IPS-18a (cell line): ENCODE measurements at regions not wholly inside any gene's neighbourhood (a gene's known extent, or its start where the extent isn't known, plus 50 kb on each side); places are given as distances from the start of the nearest gene placed in this dataset.

Source experiments
- H3K27ac ChIP-seq: one replicate; pipeline ENCODE4 v1.5.1; 2013; ENCODE audit warnings: low read length
- H3K27me3 ChIP-seq: one replicate; pipeline ENCODE4 v1.6.1; 2013; ENCODE audit warnings: mild to moderate bottlenecking, low read length; ENCODE audit not compliant: control insufficient read depth, insufficient read depth
- H3K36me3 ChIP-seq: one replicate; pipeline ENCODE4 v1.6.1; 2013; ENCODE audit warnings: low read depth, low read length; ENCODE audit not compliant: control insufficient read depth
- H3K4me1 ChIP-seq: one replicate; pipeline ENCODE4 v1.6.1; 2013; ENCODE audit warnings: low read depth, low read length; ENCODE audit not compliant: control insufficient read depth
- H3K4me3 ChIP-seq: one replicate; pipeline ENCODE4 v1.5.1; 2013; ENCODE audit warnings: low read length
- H3K9ac ChIP-seq: one replicate; pipeline ENCODE4 v1.6.1; 2013; ENCODE audit warnings: mild to moderate bottlenecking, low read length, moderate library complexity
- H3K9me3 ChIP-seq: one replicate; pipeline ENCODE4 v1.6.1; 2013; ENCODE audit warnings: low read depth, low read length; ENCODE audit not compliant: control insufficient read depth

GRCh38 chr14:98959958-98960616, 311.9 kb downstream of the BCL11B start:
- H3K9ac ChIP-seq = no peak overlapping the region
- no peaks in the 10 kb centered on the region for H3K27me3 ChIP-seq
- no peaks in the 10 kb centered on the region for H3K4me1 ChIP-seq
- no peaks in the 10 kb centered on the region for H3K36me3 ChIP-seq
- H3K4me3 ChIP-seq = no peak overlapping the region
- no peak overlapping the region for H3K27ac ChIP-seq
- H3K9me3 ChIP-seq = no peaks in the 10 kb centered on the region

GRCh38 chr14:98960617-98961013, 311.4 kb downstream of the BCL11B start:
- no peaks in the 10 kb centered on the region for H3K27me3 ChIP-seq
- no peaks in the 10 kb centered on the region for H3K9me3 ChIP-seq
- no peak overlapping the region for H3K27ac ChIP-seq
- no peak overlapping the region for H3K9ac ChIP-seq
- no peak overlapping the region for H3K4me3 ChIP-seq
- H3K36me3 ChIP-seq = no peaks in the 10 kb centered on the region
- H3K4me1 ChIP-seq = no peaks in the 10 kb centered on the region

- Histone ChIP-seq H3K27ac (no peak overlapping the region), H3K9me3 (no peaks in the 10 kb centered on the region), H3K9ac (no peak overlapping the region), H3K36me3 (no peaks in the 10 kb centered on the region), H3K27me3 (no peaks in the 10 kb centered on the region), H3K4me3 (no peak overlapping the region), H3K4me1 (no peaks in the 10 kb centered on the region)
These were observed 310.8 kb downstream of the BCL11B start for GRCh38 chr14:98961191-98961590.

- H3K4me1 ChIP-seq = no peaks in the 10 kb centered on the region
- no peaks in the 10 kb centered on the region for H3K9me3 ChIP-seq
- H3K4me3 ChIP-seq = no peak overlapping the region
- no peaks in the 10 kb centered on the region for H3K36me3 ChIP-seq
- no peaks in the 10 kb centered on the region for H3K27me3 ChIP-seq
- H3K9ac ChIP-seq = no peak overlapping the region
- H3K27ac ChIP-seq = no peak overlapping the region
These were observed 309.9 kb downstream of the BCL11B start for GRCh38 chr14:98962118-98962517.

DNA sequence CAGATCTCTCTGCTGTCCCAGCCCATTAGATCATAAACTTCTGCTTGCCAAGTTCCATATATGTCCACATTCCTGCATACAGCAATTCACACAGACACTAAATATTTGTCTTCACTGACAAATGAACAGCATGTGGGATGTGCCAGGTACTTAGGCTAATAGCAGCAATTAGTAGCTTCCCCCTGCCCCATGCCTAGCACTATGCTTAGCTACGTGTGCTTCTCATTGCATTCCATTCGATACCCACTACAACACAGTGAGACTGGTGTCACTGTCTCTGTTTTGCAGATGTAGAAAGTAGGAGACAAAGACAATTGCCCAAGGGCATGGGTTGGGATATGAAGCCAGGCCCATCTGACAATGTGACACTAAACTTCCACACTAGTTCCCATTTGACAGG, 308.4 kb downstream of the BCL11B start:
- Histone ChIP-seq H3K27me3 (no peaks in the 10 kb centered on the region), H3K4me1 (no peaks in the 10 kb centered on the region), H3K36me3 (no peaks in the 10 kb centered on the region), H3K9me3 (no peaks in the 10 kb centered on the region), H3K9ac (no peak overlapping the region), H3K4me3 (no peak overlapping the region), H3K27ac (no peak overlapping the region)

DNA sequence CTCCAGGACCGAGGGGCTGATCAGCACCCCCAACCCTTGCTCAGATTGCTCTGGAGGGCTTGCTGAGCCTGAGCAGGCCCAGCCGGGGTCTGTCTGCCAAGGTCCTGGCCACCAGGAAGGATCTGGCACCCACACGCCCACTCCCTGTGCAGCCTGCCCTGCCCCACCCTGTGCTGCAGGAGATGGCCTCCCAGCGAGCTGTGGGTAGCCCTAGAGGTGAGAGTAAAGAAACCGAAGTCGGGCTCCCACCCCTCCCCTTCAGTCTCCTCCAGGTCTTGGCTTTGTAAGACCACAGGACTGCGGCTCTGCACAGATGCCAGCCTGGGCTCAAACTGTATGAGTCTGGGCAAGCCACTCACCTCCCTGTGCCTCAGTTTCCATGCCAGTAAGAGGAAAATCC, 307.8 kb downstream of the BCL11B start:
- no peak overlapping the region for H3K4me3 ChIP-seq
- no peaks in the 10 kb centered on the region for H3K27me3 ChIP-seq
- H3K36me3 ChIP-seq = no peaks in the 10 kb centered on the region
- no peak overlapping the region for H3K27ac ChIP-seq
- no peak overlapping the region for H3K9ac ChIP-seq
- H3K9me3 ChIP-seq = no peaks in the 10 kb centered on the region
- H3K4me1 ChIP-seq = no peaks in the 10 kb centered on the region

DNA sequence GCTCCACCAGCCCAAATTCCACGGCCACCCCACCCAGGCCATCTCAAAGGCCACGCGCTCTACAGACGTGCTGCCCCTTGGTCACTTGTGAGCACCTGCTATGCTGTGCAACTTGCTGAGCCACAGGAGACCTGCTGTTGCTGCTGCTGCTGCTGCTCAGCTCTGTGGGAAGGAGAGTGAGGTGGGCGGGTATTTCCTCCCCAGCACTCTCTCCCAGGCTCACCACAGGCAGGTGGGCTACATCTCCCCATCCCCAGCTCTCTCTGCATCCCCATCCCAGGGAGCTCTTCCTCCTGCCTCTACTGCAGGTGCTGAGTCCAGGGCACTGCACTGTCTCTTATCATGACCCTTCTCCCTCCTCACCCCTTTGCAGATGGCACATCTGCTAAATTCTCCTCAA, 306.9 kb downstream of the BCL11B start:
- Histone ChIP-seq H3K4me3 (no peak overlapping the region), H3K9me3 (no peaks in the 10 kb centered on the region), H3K36me3 (no peaks in the 10 kb centered on the region), H3K4me1 (no peaks in the 10 kb centered on the region), H3K27ac (no peak overlapping the region), H3K27me3 (no peaks in the 10 kb centered on the region), H3K9ac (no peak overlapping the region)

DNA sequence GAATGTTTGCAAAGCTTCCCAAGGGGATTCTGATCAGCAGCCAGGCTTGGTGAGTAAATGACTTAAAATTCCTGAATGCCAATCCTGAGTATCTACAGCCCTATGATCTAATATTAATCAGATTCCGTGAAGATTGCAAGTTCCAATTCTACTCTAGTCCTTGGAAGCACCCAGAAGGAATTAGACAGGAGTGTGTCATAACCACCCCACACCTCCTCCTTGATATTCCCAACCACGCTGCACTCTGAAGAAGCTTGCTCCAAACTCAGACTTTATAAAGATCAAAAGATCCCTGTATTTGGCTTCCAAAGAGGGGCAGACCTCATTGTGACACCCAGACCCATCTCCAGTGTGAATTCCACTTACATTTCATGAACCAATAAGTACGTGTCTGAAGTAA, 306.0 kb downstream of the BCL11B start:
- no peak overlapping the region for H3K9ac ChIP-seq
- no peaks in the 10 kb centered on the region for H3K27me3 ChIP-seq
- no peak overlapping the region for H3K27ac ChIP-seq
- H3K36me3 ChIP-seq = no peaks in the 10 kb centered on the region
- no peak overlapping the region for H3K4me3 ChIP-seq
- H3K9me3 ChIP-seq = no peaks in the 10 kb centered on the region
- no peaks in the 10 kb centered on the region for H3K4me1 ChIP-seq

DNA sequence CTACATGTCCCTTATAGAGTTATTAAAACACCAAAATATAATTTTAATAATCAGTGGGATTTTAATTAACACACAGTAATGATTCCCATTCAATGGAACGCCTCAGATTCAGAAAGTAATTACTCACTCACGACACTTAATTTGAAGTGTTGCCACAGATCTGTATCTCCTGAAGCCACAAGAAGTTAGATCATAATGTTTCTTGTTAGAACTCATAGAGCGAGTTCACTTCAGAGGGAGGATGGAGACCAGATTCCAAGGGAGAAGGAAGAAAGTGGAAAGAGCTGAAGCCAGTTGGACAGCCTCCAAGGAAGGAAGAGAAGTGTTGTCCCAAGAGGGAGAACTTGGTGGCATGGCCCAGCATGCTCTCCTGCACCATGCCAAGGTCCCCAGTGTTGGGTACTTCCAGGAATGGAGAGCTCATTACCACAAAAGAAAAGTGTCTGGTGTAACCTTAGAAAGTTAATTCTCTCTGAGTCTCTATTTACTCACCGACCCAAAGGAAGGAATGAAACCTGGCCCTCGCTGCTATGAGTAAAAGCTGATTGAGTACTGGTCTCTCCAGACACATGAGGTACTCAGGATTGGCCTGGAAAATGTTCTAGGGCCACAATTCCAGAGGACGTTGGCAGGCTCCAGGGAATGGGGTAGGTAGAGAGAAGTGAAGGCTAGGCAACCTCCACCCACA, 305.4 kb downstream of the BCL11B start:
- H3K27me3 ChIP-seq = no peaks in the 10 kb centered on the region
- no peaks in the 10 kb centered on the region for H3K4me1 ChIP-seq
- H3K4me3 ChIP-seq = no peak overlapping the region
- H3K36me3 ChIP-seq = no peaks in the 10 kb centered on the region
- H3K9ac ChIP-seq = no peak overlapping the region
- no peak overlapping the region for H3K27ac ChIP-seq
- H3K9me3 ChIP-seq = no peaks in the 10 kb centered on the region

GRCh38 chr14:98974113-98974512, 297.9 kb downstream of the BCL11B start:
- Histone ChIP-seq H3K9ac (no peak overlapping the region), H3K27me3 (no peaks in the 10 kb centered on the region), H3K9me3 (peaks cover 5% of the 10 kb centered on the region)

DNA sequence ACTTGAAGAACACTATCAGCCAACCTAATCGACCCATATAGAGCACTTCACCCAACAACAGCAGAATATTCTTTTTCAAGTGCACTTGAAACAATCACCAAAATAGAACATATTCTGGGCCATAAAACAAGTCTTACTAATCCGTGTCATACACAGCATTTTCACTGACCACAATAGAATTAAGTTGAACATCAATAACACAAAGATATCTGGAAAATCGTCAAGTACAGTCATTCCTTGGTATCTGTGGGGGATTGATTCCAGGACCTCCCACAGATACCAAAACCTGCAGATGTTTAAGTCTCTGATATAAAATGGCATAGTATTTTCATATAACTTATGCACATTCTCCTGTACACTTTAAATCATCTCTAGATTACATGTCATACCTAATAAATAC, 295.7 kb downstream of the BCL11B start:
- Histone ChIP-seq H3K9ac (no peak overlapping the region), H3K4me3 (no peak overlapping the region), H3K27me3 (no peaks in the 10 kb centered on the region), H3K36me3 (no peaks in the 10 kb centered on the region), H3K27ac (no peak overlapping the region), H3K9me3 (peaks cover 5% of the 10 kb centered on the region), H3K4me1 (no peaks in the 10 kb centered on the region)

More at GRCh38 chr14:98974113-98974512, 297.9 kb downstream of the BCL11B start:
- H3K4me1 ChIP-seq = no peaks in the 10 kb centered on the region
- no peaks in the 10 kb centered on the region for H3K36me3 ChIP-seq
- H3K27ac ChIP-seq = no peak overlapping the region
- H3K4me3 ChIP-seq = no peak overlapping the region

DNA sequence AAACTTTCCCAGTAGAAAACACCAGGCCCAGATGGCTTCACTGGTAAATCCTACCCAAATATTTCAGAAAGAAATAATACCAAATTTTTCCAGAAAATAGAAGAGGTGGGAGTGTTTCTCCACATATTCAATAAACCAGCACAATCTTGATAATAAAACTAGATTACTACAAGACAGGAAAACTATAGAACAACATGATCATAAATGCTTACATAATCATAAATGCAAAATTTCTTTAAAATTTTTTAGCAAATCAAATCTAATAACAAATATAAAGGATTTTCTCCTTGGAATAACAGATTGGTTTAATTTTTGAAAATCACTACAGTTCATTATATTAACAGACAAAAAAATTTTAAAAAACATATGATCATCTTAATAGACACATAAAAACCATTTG, 294.5 kb downstream of the BCL11B start:
- H3K9me3 ChIP-seq = peaks cover 5% of the 10 kb centered on the region
- no peak overlapping the region for H3K4me3 ChIP-seq
- no peaks in the 10 kb centered on the region for H3K27me3 ChIP-seq

More for the DNA sequence above, 294.5 kb downstream of the BCL11B start:
- H3K36me3 ChIP-seq = no peaks in the 10 kb centered on the region
- H3K27ac ChIP-seq = no peak overlapping the region
- no peaks in the 10 kb centered on the region for H3K4me1 ChIP-seq
- H3K9ac ChIP-seq = no peak overlapping the region
